Upper lobe of left lung (tissue), 4 donors: ENCODE measurements at regions not wholly inside any gene's neighbourhood (a gene's known extent, or its start where the extent isn't known, plus 50 kb on each side); places are given as distances from the start of the nearest gene placed in this dataset.

Experiments
- POLR2A ChIP-seq, 4 donors: fragments of 450-650 bp; IDR thresholded peaks; one replicate each; pipeline ENCODE4 v1.5.1; 2016 to 2017; ENCODE audit warnings: antibody characterized with exemption in 4 of 4, mild to moderate bottlenecking in 2 of 4
- TF ChIP-seq, protein P1 (sequence below), 6 experiments: fragments of 450-650 bp in 4 of 6; fragments of 200-600 bp in 2 of 6; sonication (generic) in 2 of 6; IDR thresholded peaks; one replicate each; pipeline ENCODE4 v1.5.1; 2016 to 2019; ENCODE audit warnings: antibody characterized with exemption in 6 of 6

DNA sequence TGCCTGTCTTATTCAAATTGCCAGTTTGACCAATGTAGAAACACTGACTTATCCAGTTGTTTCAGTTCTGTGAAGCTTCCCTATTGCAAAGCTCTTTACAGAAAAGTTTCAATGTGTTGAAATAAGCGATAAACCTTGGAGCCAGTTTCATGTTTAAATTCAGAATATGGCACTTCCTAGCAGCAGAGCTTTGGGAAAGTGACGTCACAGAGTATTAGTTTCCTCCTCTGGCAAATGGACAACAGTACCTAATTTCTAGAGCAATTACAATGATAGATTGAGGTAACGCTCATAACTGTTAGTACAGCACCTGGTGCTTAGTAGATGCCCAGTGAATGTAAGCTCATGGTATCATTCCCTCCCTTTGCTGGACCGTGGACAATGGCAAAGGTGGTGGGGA is 527.5 kb upstream of the DAB1 start:
- TF ChIP-seq, protein P1, sequence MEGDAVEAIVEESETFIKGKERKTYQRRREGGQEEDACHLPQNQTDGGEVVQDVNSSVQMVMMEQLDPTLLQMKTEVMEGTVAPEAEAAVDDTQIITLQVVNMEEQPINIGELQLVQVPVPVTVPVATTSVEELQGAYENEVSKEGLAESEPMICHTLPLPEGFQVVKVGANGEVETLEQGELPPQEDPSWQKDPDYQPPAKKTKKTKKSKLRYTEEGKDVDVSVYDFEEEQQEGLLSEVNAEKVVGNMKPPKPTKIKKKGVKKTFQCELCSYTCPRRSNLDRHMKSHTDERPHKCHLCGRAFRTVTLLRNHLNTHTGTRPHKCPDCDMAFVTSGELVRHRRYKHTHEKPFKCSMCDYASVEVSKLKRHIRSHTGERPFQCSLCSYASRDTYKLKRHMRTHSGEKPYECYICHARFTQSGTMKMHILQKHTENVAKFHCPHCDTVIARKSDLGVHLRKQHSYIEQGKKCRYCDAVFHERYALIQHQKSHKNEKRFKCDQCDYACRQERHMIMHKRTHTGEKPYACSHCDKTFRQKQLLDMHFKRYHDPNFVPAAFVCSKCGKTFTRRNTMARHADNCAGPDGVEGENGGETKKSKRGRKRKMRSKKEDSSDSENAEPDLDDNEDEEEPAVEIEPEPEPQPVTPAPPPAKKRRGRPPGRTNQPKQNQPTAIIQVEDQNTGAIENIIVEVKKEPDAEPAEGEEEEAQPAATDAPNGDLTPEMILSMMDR (IDR thresholded peaks at IDR 0.05) = no peak
- no peak for TF ChIP-seq POLR2A (IDR thresholded peaks at IDR 0.05)
